HG03280 (cell line): ENCODE measurements at regions not wholly inside any gene's neighbourhood (a gene's known extent, or its start where the extent isn't known, plus 50 kb on each side); places are given as distances from the start of the nearest gene placed in this dataset.
"Not testable (repeated sequence)": the region's sequence is repeated elsewhere in the genome, so short reads cannot be mapped to it uniquely, and the experiment has no call there.

Experiments used
- ATAC-seq: cut with Tn5 transposase; IDR thresholded peaks from one replicate; pipeline ENCODE4 v1.9.1; 2021; ENCODE audit warnings: mild to moderate bottlenecking, moderate library complexity; ENCODE audit not compliant: unreplicated experiment

DNA sequence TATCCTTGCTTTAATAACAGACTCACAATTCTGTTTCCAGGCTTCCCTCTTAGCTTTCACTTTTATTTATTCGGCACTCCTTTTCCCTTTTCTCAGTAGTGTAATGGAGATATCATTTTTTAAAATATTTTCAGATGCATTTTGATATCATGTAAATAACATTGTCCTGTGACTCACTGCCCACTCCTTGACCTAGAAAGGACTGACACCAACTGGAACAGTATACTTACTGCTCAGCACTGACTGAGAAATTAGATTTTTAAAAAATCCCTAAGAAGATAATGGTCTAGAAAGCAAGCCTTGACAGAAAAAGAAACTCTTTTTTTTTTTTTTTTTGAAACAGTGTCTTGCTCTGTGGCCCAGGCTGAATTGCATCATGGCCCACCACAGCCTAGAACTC is 118.0 kb upstream of the FSCB start:
- no peak for ATAC-seq

DNA sequence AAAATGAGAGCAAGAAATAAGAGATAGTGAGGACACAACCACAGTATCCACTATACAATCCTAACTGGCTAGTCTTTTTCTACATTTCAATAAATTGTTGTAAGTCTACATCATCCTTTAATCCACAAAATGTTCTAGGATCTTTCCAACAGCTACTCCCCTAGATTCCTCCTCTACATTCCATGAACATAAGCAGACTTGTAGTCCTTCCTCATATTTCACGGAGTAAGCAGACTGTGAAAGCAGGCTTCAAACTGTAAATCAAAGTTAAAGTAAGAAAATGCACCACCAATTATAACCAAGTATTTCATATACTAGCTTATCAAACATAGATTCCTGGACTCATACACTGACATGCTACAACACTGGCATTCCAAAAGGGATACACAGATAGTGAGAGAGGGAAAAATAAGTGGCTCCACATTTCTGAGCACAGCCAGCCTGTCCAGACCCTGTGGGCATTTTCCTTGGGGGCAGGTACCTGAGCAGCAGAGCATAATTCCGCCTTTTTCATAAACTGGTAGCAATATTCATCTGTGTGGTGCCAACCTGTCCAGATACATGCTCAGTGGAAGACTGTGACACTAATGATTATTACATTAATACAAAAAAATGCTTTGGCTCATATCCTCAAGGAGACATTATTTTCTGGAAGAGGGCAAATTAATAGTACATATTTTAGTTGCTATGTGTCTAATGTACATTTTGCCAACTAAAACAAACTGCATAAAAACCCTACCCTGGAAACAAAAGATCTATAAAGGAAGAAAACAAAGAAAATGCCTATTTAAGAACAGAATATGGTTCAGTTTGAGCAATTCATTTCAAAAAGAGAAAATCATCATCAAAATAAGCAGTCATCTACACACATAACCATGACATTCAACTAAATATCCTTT is 113.3 kb upstream of the FSCB start:
- ATAC-seq: no peak

DNA sequence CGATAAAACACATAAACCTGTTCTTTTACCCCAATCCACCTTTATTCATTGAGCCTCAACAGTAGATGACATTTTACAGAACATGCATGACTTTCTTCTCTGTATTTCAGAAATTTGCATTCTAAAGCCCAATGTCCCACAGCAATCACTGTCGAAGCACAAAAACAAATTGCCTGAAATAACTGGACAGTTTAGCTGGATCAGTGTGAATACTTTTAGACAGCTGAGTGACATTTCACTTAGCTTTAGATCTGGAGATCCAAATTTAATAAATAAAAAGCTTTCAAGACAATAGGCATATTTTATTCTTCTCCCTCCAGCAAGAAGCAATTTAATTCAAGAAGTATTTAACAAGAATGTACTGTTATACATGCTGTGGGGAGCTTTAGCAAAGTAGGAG is 109.1 kb upstream of the FSCB start:
- ATAC-seq: no peak

DNA sequence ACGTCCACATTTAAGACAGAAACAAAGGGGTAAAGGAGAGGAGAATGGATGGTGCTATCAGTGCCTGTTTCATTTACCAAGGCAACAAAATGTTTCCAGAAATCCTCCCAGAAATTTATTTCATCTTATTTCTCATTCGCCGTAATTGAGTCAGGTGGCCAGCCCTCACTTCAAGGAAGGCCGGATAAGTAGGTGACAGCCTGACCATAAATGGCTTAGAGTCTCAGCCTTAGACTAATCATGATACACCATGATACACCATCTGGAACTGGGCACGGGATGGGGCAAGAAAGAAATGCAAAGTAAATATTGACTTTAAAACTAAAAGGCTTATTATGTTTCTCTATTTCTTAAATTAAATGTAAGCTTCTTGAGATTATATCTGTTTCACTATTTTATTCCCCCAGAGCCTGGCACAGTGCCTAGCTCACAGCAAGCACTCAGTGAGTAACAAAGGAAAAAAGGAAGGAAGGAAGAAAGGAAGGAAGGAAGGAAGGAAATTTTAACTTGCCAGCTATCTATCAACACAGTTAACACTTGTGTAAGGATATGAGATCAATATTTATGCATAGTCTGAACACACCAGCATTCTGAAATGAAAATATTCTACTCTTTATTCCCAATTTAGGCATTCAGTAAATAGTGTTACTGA is 106.1 kb upstream of the FSCB start:
- no peak for ATAC-seq

DNA sequence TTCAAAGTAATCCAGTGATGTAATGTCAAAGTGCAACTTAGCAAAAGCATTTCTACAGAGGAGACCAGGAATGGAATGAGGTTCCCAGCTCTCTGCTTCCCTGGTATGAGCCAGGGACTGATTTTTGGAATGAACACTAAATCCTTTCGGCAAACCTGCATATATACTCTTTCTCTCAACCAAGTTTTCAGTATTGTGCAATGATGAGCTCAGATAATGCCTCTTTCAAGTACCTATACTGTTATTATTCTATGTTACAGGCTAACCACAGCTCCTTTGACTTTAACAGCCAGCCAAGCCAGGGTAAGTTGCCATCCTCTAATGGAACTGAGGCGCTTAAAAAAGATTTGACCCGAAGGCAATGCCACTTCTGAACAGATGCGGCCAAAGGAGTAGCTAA is 104.9 kb upstream of the FSCB start:
- ATAC-seq: no peak

DNA sequence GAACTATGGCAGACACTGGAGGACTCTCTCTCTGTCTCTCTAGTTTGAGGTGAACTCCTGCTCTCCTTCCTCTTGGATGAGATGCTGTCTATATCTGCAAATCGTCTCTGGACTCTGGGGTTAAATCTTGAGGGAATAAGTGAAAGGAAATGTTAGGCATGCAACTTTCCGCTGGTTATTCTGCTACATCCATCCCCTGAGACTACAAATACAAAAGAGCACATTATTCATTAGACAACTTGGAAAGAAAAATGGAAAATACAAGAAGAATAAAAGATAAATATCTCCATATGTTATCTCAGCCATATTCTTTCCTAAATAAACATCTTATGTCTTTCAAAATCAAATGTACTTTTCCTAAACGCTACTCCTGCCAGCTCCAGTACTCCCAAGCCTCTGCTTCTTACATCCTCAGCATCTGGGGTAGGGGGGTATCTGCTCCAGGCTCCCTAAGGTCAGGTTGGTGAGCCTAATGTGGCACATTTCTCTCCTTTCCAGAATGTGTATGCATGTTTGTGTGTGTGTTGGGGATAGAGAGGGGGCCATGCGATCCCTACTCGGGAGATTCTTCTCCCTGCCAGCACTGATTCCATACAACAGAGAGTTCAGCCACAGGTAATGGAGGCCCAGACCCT is 102.9 kb upstream of the FSCB start:
- ATAC-seq: no peak

DNA sequence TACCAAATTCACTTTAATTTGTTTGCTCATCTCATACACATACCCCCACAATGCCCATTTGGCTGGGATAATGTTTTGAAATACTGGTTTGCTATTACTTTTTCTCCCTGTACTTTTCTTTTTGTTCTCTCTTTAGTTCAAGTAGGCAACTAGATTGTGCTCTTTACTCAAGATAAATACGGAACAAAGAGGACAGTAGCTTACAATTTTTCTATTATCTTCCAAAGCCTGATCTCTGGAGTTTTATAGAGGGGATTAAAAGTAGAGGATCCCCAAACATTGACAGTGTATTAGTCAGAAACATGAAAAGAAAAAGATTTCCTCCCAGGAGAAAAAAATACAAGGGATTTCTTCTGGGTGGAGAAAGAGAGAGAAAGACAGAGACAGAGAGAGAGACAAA is 102.1 kb upstream of the FSCB start:
- ATAC-seq: no peak

DNA sequence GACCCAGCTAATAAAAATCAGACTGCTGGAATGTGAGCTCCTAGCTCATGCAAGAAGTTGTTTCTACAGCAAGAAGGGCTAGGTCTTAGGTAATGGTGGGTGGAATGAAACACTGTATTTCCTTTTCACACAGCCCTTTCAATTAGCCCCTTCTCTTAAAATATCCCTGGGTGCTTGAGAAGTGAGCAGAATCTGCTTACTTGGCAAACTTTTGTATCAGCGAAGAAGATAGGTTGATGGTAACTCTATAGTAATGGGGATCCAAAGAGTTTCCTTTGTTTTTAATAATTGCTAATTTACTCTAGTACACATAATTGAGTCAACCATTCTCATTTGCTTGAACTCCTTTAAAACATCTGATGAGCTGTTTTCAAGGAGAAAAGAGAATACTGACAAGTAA is 100.6 kb upstream of the FSCB start:
- ATAC-seq: no peak

DNA sequence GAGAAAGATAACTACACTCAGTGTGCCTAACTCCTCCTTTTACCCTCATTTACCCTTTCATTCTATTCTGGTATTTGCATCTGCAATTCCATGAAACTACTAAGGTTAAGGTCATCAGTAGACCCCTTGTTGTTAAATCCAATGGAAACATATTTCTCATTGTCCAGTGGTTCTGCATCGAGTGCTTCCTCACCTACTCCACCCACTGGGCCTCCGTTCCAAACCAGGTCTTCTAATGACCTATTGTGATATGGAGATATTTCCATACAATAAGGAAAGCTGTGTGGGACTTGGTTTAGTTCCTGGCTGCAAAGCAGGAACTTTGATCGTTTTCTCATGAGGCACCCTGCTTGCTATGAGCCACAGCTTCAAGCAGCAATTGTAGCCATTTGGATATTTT is 99.5 kb upstream of the FSCB start:
- ATAC-seq: no peak

DNA sequence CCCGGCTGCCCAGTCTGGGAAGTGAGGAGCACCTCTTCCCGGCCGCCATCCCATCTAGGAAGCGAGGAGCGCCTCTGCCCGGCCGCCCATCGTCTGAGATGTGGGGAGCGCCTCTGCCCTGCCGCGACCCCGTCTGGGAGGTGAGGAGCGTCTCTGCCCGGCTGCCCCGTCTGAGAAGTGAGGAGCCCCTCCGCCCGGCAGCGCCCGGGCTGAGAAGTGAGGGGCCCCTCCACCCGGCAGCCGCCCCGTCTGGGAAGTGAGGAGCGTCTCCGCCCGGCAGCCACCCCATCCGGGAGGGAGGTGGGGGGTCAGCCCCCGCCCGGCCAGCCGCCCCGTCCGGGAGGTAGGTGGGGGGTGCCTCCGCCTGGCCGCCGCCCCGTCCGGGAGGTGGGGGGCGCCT is 94.2 kb upstream of the FSCB start:
- ATAC-seq: not testable (repeated sequence)

DNA sequence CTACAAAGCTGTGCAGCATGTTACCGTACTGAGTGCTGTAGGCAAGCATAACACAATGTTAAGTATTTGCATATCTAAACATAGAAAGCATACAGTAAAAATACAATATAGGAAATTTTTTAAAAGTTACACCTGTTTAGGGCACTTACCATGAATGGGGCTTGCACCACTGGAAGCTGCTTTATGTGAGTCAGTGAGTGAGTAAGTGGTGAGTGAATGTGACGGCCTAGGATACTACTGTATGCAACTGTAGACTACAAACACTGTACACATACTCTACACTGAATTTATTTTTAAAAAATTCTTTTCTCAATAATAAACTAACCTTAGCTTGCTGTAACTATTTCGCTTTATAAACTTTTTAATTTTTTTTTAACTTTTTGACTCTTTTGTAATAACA is 82.1 kb upstream of the FSCB start:
- no peak for ATAC-seq

DNA sequence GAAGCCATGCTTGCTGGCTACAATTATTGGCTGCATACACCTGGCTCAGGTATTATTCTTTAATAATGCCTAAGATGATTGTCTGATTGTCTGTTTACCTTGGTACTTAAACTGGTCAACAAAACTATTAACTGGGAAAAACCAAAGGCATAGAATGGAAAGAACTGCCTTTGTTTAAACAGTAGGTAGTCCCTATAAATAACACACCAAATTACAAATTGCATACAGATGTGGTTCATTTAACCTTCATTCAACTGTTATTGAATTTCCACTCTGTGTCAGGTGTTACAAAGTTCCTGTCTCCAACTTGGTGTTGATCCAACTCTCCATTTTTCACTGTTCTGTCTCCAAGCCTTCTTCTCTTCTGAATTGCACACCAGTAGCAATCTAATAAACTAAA is 79.8 kb upstream of the FSCB start:
- ATAC-seq: no peak

DNA sequence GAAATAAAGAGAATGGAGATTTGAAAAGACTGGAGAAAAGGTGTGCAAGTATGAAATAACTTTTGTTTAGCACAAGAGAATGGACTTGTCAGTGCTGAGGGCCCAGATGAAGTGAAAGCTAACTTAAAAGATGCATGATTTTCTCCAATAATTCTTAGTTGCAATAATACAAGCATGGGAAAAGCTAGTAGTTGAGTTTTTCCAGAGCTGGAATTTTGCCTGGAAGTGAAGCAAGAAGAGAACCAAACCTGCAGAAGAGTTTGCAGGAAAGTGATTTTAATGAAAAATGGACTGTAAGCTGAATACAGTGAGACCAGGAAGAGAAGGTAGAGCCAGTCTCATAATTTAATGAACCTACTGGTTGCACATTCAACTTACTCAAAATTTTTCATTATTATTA is 69.3 kb upstream of the FSCB start:
- no peak for ATAC-seq

DNA sequence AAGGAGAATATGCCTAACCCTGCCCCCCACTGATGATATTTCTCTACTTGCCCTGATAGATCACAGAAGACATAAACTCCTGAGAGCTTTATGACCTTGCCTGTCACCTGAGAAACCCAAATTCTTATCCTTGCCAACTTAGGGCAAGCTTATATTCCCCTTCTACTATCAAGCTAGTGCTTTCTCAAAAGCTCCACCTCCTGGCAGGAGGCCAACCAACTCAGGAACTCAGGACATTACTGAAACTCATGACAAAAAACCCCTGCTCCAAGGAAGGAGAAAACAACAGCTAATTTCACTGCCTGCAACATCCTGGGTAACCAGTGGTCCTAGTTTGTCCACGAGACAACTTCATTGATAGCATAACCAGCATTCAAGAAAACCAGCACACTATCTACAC is 60.9 kb upstream of the FSCB start:
- no peak for ATAC-seq

DNA sequence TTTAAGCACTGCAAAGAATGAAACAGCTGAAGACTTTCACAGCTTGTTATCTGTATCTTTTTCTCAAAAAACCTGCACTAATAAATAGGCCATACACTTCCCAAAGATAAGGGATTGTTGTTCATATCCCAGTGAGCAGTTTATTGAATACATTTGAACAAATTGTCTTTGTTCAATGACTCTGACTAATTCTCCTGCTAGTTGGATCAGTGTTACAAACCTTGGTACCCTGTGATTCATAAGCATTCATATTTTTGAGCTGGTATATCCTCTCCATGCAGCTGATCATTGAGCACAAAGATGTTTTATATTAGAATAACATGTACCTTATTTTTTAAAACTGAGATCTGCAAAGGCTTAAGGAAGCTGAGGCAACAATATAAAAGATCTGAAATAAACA is 58.9 kb upstream of the FSCB start:
- no peak for ATAC-seq

DNA sequence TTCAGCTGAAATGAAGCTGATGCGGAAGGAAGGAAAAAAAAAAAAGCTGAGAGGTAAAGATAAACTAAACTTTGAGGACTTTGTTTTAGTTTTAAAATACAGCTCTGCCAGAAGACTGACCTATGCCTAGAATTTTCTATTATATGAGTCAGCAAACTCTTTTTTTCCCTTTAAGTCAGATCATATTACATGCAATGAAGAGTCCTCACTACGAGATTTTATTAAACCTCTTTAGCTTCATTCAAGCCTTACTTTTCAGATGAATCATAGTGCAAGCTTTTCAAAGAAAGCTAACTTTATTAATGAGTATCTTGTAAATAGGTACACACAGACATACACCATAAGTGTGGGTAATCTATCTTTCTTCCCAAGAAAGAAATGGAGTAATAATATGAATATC is 57.8 kb upstream of the FSCB start:
- ATAC-seq: no peak
